Loucy (cell line): ENCODE measurements at regions not wholly inside any gene's neighbourhood (a gene's known extent, or its start where the extent isn't known, plus 50 kb on each side); places are given as distances from the start of the nearest gene placed in this dataset.

ENCODE experiments used
- H2AFZ ChIP-seq: fragments of 200-600 bp; sonication (generic); 2 replicates; pipeline ENCODE4 v1.6.0; 2016; ENCODE audit warnings: antibody characterized with exemption, mild to moderate bottlenecking, low read length, moderate library complexity
- H3F3A ChIP-seq: fragments of 200-600 bp; 2 replicates; pipeline ENCODE4 v1.6.0; 2016; ENCODE audit warnings: antibody characterized with exemption, low read depth, mild to moderate bottlenecking
- H3K27me3 ChIP-seq: fragments of 200-600 bp; sonication (generic); 2 replicates; pipeline ENCODE4 v1.6.1; 2014; ENCODE audit warnings: low read length, mild to moderate bottlenecking; ENCODE audit not compliant: insufficient read depth, poor library complexity, severe bottlenecking
- H3K36me3 ChIP-seq: fragments of 200-600 bp; sonication (generic); 2 replicates; pipeline ENCODE4 v1.6.1; 2016; ENCODE audit warnings: low read length; ENCODE audit not compliant: insufficient read depth
- H3K4me1 ChIP-seq: fragments of 200-600 bp; sonication (generic); 2 replicates; pipeline ENCODE4 v1.5.1; 2014; ENCODE audit warnings: low read length, mild to moderate bottlenecking; ENCODE audit not compliant: insufficient read depth, poor library complexity, severe bottlenecking
- H3K4me2 ChIP-seq: fragments of 200-600 bp; sonication (generic); 2 replicates; pipeline ENCODE4 v1.6.0; 2014; ENCODE audit warnings: antibody characterized with exemption, low read length, low read depth, mild to moderate bottlenecking; ENCODE audit not compliant: poor library complexity, severe bottlenecking
- H3K4me3 ChIP-seq: fragments of 200-600 bp; sonication (generic); 2 replicates; pipeline ENCODE4 v1.5.1; 2014; ENCODE audit warnings: low read length, mild to moderate bottlenecking, mixed read lengths; ENCODE audit not compliant: poor library complexity, severe bottlenecking
- H3K79me2 ChIP-seq: fragments of 200-600 bp; sonication (generic); 2 replicates; pipeline ENCODE4 v1.6.1; 2014; ENCODE audit warnings: low read length; ENCODE audit not compliant: insufficient read depth
- H3K9ac ChIP-seq: fragments of 200-600 bp; sonication (generic); 2 replicates; pipeline ENCODE4 v1.6.0; 2014; ENCODE audit warnings: mild to moderate bottlenecking, low read depth, low read length, moderate library complexity; ENCODE audit not compliant: poor library complexity, severe bottlenecking
- H3K9me2 ChIP-seq: fragments of 200-600 bp; sonication (generic); replicated peaks from 2 replicates; pipeline ENCODE4 v1.6.1; 2016; ENCODE audit warnings: low read depth, low read length, mixed read lengths
- H3K9me3 ChIP-seq: fragments of 200-600 bp; sonication (generic); 2 replicates; pipeline ENCODE4 v1.6.1; 2014; ENCODE audit warnings: mild to moderate bottlenecking, antibody characterized with exemption, low read length, low read depth; ENCODE audit not compliant: insufficient read depth
- H4K20me1 ChIP-seq: fragments of 200-600 bp; sonication (generic); 2 replicates; pipeline ENCODE4 v1.6.0; 2014; ENCODE audit warnings: antibody characterized with exemption, low read length, mild to moderate bottlenecking; ENCODE audit not compliant: insufficient read depth, poor library complexity, severe bottlenecking
- CTCF ChIP-seq: fragments of 200-600 bp; sonication (generic); conservative IDR thresholded peaks from 2 replicates; pipeline ENCODE4 v1.5.1; 2014; ENCODE audit warnings: mild to moderate bottlenecking, antibody characterized with exemption, low read length
- EZH2phosphoT487 ChIP-seq: fragments of 200-600 bp; IDR thresholded peaks from 2 replicates; pipeline ENCODE4 v1.6.1; 2018; ENCODE audit warnings: antibody characterized with exemption, mild to moderate bottlenecking, moderate library complexity, borderline replicate concordance

GRCh38 chr14:60575008-60575407, 66.1 kb downstream of the SIX6 start:
- Histone ChIP-seq H3K36me3 (no peaks in the 10 kb centered on the region), H3K4me3 (no peak overlapping the region), H3K79me2 (no peaks in the 10 kb centered on the region), H3K4me1 (no peaks in the 10 kb centered on the region), H3K4me2 (no peak overlapping the region), H3F3A (no peaks in the 10 kb centered on the region), H3K9me3 (no peaks in the 10 kb centered on the region), H3K9ac (no peak overlapping the region), H3K9me2 (no peaks in the 10 kb centered on the region), H4K20me1 (no peaks in the 10 kb centered on the region), H2AFZ (no peak overlapping the region), H3K27me3 (no peaks in the 10 kb centered on the region)
- TF ChIP-seq EZH2phosphoT487, result no peak
- TF ChIP-seq CTCF, result no peak

DNA sequence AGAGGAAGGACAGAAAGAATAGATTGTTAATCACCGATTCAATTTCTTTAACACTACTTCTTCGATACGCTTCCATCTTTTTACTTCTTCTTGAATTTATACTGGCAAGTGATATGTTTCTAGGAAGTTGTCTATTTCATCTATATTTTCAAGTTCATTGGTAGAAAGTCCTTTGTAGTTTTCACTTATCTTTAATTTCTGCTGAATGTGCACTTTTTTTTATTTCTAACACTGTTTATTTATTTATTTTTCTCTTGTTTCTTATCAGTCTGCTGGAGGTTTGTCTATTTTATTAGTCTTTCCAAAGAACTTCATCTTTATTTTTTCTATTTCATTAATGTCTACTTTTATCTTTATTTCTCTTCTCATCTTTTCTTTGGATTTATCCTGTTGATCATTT, 63.6 kb downstream of the SIX1 start:
- H4K20me1 ChIP-seq, result no peaks in the 10 kb centered on the region
- no peaks in the 10 kb centered on the region for H3F3A ChIP-seq
- H3K4me1 ChIP-seq, result no peaks in the 10 kb centered on the region
- no peaks in the 10 kb centered on the region for H3K27me3 ChIP-seq
- H2AFZ ChIP-seq, result no peak overlapping the region; the same call in 1 of the 2 replicates
- no peaks in the 10 kb centered on the region for H3K79me2 ChIP-seq
- H3K36me3 ChIP-seq, result no peaks in the 10 kb centered on the region
- no peaks in the 10 kb centered on the region for H3K9me2 ChIP-seq
- no peaks in the 10 kb centered on the region for H3K9me3 ChIP-seq
- H3K9ac ChIP-seq, result no peak overlapping the region
- TF ChIP-seq EZH2phosphoT487 (no peak), CTCF (no peak)
- no peak overlapping the region for H3K4me2 ChIP-seq
- no peak overlapping the region for H3K4me3 ChIP-seq

DNA sequence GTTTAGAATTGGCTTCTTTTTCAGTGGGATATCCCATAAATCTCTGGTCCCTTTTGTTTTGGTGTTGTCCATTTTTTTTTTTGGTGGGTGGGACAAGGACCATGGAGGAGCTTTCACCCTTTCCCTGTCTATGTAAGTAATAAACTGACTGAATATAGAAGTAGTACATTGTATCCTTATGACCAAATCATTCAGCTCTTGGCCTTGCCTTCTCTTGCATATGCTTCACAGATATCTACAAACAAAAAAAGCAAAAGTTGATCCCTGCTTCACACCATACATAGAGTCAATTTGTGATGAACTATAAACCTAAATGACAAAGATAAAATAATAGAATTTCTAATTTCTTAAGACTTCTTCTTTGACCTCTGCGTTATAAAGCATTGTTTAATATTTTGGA, 59.8 kb downstream of the SIX1 start:
- Histone ChIP-seq H3F3A (no peaks in the 10 kb centered on the region), H3K36me3 (no peaks in the 10 kb centered on the region), H3K4me2 (no peak overlapping the region), H2AFZ (no peak overlapping the region), H3K27me3 (no peaks in the 10 kb centered on the region), H3K9me3 (no peaks in the 10 kb centered on the region), H3K9me2 (no peaks in the 10 kb centered on the region), H3K9ac (no peak overlapping the region), H3K4me1 (no peaks in the 10 kb centered on the region), H3K79me2 (no peaks in the 10 kb centered on the region), H3K4me3 (no peak overlapping the region), H4K20me1 (no peaks in the 10 kb centered on the region)
- TF ChIP-seq CTCF (no peak), EZH2phosphoT487 (no peak)
